ENCODE measurements at regions not wholly inside any gene's neighbourhood (a gene's known extent, or its start where the extent isn't known, plus 50 kb on each side); places are given as distances from the start of the nearest gene placed in this dataset.

DNA sequence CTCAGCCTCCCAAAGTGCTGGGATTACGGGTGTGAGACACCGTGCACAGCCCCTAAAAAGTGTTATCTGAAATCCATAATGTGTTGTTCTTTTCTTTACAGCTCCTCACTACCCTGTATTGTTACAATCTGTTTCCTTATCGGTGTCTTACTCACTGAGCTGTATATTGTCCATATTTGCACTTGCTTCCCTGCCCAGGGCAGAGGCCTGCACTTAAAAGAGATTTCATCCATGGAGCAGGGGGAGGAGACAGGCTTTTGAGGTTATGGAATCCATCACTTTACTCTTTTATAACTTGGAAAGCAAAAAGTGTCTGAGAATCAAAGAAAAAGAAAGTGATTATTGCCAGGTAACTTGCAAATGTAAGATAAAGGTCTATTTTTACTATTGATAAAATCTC, 251.0 kb downstream of the DIO2 start:
- no peak for DNase-seq

DNA sequence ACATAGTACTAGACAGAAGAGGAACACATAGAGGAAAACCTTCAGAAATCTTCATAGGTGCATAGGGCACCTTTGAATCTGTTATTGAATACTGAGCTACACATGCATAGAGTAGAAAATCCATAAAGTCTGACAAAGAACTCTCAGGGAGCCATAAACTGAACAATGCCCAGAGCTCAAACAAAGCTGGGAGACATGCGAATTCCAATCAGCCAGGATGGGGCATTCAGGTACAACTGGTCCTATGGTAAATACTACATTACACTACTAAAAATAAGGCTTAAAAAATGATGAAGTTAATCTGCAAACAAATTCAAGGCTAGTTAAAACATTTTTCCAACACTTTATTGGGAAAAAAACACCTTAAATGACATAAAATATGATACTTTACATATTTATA, 259.7 kb downstream of the DIO2 start:
- no peak for DNase-seq

DNA sequence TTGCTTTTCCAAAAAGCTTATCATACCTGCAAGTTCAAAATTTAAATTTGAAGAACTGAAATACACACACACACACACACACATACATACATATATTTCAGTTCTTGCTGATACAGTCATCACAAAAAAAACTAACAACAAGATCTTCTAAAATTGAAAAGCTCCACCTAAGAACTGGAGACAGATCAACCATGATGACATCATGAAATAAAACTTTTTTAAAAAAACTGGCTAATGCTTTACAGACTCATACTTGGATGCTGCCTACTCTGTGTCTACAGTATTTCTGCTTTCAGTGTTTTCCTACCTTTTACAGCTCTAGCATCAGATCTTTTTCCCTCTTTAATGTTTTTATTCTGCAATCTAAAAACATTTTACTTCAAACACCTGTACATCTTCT, 261.4 kb downstream of the DIO2 start:
- no peak for DNase-seq

DNA sequence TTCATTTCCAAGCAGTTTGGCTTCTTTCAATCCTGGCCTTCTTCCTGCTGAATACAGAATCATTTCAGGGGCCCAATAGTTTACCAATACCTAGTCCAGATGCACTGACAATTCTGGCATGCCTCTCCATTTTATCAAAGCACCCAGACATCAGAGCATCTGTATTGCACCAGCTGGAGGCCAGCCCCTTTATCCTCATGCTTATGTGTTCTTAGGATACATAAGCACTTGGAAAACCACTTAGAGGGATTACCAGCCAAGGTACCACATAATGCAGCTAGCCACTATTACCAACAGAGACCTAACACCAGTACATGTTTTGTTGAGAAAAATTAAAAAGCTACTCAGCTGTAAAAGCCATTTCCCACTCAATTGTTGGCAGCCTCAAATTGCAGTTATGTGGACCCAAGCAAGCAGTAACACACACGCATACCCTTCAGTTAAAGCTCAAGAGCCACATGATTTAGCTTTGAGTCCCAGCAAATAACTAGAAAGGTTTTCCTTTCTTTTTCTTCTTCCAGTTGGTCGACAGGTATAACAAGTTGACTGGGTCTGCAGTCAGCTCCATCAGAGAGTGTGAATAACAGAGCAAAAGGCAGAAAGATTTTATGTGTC, 263.8 kb downstream of the DIO2 start:
- no peak for DNase-seq

DNA sequence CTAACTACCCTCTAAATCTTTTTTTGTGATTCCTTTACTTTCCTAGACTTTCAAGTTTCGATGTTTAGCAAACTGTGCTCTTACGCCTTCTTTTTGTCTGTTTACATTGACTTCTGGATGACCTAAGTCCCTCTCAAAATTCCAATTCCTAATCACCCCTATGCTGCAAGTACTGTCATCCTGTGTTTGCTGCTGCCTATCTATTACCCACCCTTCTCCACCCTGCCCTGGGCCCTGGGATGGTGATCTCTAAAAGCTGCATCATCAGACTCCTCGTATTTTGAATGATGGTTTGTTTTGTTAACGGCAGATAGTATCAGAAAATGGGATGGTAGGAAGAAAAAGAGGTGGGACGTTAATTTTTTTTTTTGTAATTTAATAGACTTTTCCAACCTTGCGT, 272.1 kb downstream of the DIO2 start:
- no peak for DNase-seq

DNA sequence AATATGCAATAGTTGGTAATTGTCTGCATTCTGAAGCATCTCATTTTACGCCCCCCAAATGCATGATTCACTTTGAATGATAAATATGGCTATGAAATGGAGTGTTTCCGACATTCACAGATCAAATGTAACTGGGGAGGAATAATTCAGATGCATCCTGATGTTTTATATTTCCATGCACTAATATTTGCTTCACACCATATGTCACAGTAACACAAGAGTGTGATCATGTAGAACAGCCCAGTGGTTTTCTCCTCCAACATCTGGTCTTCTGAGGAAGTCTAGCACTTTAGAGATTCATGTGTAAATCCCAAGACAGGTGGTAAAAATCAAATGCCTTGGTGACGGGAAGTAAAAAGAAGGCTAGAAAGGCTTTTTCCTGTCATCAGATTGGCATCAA, 273.1 kb downstream of the DIO2 start:
- DNase-seq, result peak; percentile 24

DNA sequence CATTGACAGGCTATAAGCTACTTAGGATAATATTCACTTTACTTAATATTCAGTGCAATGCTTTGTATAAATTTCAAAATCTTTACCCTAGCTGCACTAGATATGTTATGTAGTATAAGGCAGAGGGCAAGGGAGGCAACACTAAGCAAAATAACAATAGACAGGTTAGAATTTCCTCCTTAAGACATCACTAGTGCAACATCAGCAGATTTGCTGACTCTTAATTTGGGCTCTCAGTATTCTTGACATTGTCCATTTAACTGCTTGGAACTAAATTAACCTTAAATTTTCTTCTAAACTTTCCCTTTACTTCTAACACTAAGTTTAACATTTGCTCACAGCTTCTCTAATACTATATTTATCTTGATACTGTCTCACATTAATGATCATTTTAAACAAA, 273.9 kb downstream of the DIO2 start:
- DNase-seq, result no peak

DNA sequence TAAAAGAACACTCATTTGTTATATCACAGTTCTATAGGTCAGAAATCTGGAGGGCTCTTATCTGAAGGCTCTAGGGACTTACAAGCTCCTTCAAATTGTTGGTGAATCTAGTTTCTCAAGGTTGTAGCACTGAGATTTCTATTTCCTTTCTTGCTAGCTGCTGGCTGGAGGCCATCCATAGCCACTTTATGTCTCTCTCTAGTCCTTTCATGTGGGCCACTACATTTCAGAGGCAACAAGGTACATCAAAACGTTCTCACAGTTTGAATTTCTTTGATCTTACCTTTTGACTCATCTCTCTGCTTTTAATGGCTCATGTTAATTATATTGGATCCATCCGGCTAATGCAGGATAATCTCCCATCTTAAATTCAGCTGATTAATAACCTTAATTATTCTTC, 286.8 kb downstream of the DIO2 start:
- DNase-seq, result no peak

DNA sequence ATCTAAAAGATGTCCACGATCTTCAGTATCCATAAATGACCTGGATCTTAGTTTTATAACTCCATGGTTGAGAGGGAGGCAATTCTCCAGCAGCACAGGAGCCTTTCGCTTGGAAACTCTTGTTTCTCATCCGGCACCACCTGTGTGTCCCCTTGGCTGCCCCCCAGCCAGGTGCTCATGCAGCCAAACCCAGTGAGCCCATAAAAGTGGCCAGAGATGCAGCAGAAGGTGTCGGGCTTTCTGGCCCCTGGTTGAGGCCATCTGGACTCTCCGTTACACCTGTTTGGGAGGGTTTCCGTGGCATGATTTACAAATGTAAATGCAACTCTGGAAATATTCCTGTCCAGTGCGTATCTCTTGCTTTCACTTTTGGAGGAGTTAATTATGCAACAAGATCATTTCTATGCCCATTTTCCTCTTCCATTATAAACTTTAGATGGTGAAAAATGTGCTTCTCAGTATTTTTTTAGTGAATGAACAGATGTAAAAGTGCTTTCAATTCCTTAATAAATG, 291.1 kb downstream of the DIO2 start:
- DNase-seq, result no peak

Measured in NCI-H1694 (cell line).